ENCODE measurements at regions not wholly inside any gene's neighbourhood (a gene's known extent, or its start where the extent isn't known, plus 50 kb on each side); places are given as distances from the start of the nearest gene placed in this dataset.
"Not testable (repeated sequence)": the region's sequence is repeated elsewhere in the genome, so short reads cannot be mapped to it uniquely, and the experiment has no call there.

DNA sequence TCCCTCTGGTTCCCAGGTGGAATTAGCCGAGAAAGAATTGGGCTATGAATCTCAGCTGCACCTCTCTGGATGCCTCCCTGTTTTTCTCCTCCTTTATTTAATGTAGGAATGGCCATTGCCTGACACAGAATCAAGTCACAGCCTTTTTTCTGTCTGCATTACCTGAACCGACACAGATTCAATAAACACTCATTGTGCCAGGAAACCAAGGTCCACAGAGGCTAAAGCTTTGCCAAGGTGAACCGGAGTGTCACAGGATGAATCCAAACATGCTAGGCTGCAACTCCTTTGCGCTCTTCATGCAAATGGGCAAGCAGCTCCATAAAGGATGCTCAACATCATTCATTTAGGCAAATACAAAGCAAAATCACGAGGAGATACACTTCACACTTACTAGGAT is 199.8 kb upstream of the AGTR2 start:
- DNase-seq: no peak

DNA sequence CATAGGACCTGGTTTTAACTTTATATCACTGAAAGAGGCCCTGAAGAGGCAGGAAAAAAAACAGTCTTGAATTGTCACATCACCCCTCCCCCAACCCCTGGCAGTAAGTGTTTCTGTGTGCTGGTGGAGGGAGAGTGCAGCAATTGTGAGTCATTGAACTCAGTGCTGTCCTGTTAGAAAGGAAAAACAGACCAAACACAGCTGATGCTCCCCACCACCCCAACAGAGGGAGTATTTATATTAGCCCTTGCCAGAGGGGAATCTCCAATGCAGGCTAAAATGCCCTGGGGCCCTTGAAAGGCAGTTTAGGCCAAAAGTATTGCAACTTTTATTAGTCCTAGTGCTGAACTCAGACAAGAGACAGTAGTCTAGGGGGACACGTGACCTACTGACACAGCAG is 197.8 kb upstream of the AGTR2 start:
- no peak for DNase-seq

DNA sequence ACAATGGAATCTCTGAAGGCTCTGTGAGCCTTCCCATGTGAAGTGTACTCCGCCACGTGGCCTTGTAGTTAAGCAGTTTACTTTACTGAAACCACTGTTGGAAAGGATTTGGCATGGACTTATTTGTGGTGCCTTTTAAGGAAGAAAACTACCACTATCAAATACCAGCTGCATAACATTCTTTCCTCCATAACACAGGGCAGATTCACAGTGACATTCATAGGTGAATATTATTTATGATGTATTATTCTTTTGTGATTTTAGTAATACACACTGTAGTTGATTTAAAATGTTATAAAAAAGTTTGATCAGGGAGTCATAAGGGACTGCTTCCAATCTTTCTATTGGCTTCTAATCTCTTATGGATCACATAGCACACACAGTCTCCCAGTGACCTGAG is 192.5 kb upstream of the AGTR2 start:
- DNase-seq: no peak

- DNase-seq: not testable (repeated sequence)
Measured at GRCh38 chrX:115983148-115983547, 187.4 kb upstream of the AGTR2 start.

GRCh38 chrX:115987464-115987863 is 183.1 kb upstream of the AGTR2 start:
- DNase-seq: not testable (repeated sequence)

DNA sequence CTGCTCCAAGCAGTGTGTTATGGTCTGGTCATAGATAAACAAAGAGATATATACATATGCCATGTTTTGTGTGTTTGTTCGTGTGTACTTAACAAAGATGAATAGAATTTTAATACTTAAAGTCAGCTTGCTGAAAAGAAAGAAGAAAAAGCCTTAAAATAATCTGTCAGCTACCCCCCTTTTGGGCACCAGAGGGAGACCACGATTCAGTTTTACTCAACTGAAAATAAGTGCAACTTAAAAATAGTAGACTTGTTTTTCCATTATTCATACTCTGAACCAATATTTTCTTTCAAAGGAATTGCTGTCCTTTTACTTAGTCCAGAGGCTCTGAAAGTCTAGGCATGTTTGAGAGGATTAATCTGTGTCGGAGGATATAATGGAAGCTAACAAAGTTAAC is 181.7 kb upstream of the AGTR2 start:
- DNase-seq: peak; percentile 2

DNA sequence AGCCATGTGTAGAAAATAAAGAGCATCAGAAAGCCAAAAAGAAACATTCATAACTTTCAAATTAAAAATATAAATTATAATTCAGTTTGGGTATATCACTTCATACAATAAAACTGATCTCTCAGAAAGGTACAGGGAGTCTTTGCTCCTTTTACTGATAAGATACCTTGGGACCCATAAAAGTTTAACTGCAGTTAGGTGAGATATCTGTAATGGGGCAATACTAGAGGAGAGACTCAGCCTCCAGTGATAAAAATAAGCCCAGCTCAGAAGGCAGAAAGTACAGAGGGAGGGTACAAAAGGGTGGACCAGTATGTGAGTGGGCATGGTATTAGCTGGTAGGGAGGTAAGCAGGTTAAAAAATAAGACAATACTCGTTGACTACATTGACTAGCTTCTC is 180.9 kb upstream of the AGTR2 start:
- no peak for DNase-seq

GRCh38 chrX:116009346-116009745 is 161.2 kb upstream of the AGTR2 start:
- DNase-seq: no peak

GRCh38 chrX:116009861-116010710 is 160.5 kb upstream of the AGTR2 start:
- DNase-seq: peak; percentile 40

DNA sequence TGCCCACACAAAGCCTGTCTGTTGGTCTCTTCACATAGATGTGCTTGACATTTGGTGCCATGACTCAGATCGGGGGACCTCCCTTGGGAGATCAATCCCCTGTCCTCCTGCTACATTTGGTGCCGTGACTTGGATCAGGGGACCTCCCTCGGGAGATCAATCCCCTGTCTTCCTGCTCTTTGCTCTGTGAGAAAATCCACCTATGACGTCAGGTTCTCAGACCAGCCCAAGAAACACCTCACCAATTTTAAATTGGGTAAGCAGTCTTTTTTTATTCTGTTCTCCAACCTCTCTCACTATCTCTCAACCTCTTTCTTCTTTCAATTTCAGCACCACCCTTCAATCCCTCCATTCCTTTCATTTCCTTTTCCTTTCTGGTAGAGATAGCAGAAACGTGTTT is 159.6 kb upstream of the AGTR2 start:
- DNase-seq: no peak

- DNase-seq: no peak
Measured at GRCh38 chrX:116031331-116031730, 139.2 kb upstream of the AGTR2 start.

Measured in skin of body (tissue), 1 donor.